PFSK-1 (cell line): ENCODE measurements at regions not wholly inside any gene's neighbourhood (a gene's known extent, or its start where the extent isn't known, plus 50 kb on each side); places are given as distances from the start of the nearest gene placed in this dataset.

Experiments used
- POLR2AphosphoS5 ChIP-seq: IDR thresholded peaks from 2 replicates; pipeline ENCODE4 v1.6.1; 2012; ENCODE audit warnings: low read depth, mild to moderate bottlenecking, control low read depth, low read length, moderate library complexity
- SIN3A ChIP-seq: IDR thresholded peaks from 2 replicates; pipeline ENCODE4 v1.6.1; 2012; ENCODE audit warnings: mild to moderate bottlenecking, low read length, moderate library complexity, borderline replicate concordance; ENCODE audit not compliant: insufficient read depth
- TAF1 ChIP-seq: IDR thresholded peaks from 2 replicates; pipeline ENCODE4 v1.6.1; 2012; ENCODE audit warnings: low read length, control low read depth, borderline replicate concordance; ENCODE audit not compliant: insufficient read depth

- TF ChIP-seq POLR2AphosphoS5: no peak
- no peak for TF ChIP-seq SIN3A
- TF ChIP-seq TAF1: no peak
Observed at GRCh38 chr22:22374163-22374562, 129.6 kb downstream of the VPREB1 start.
